NOMO-1 (cell line): ENCODE measurements at regions not wholly inside any gene's neighbourhood (a gene's known extent, or its start where the extent isn't known, plus 50 kb on each side); places are given as distances from the start of the nearest gene placed in this dataset.
"Not testable (repeated sequence)": the region's sequence is repeated elsewhere in the genome, so short reads cannot be mapped to it uniquely, and the experiment has no call there.

Source experiments
- DNase-seq, 2 experiments: peaks; one replicate each; lab custom pipeline; 2025; ENCODE audit not compliant: unreplicated experiment in 2 of 2; lab: John Stamatoyannopoulos, UW

- DNase-seq, result no peak
Observed at GRCh38 chrX:76509775-76510174, 82.3 kb downstream of the MAGEE1 start.

DNA sequence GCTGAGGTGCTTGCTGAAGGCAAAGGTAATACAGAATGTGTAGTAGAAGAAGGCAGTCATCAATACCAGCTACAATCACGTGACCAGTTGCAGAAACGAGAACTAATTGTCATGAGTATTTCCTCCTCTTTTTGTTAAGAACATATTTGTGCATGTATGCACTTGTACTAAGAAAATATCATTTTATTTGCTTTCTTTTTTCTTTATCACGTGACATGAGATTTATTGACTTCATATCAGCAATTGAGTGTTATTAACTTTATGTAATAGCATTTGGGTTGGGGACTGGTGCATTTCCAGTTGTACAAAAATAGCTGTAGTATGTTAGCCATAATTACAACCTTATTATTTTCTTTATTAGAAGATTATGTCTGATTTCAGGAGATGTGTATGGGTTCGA lies 90.0 kb downstream of the MAGEE1 start:
- DNase-seq, result no peak

DNA sequence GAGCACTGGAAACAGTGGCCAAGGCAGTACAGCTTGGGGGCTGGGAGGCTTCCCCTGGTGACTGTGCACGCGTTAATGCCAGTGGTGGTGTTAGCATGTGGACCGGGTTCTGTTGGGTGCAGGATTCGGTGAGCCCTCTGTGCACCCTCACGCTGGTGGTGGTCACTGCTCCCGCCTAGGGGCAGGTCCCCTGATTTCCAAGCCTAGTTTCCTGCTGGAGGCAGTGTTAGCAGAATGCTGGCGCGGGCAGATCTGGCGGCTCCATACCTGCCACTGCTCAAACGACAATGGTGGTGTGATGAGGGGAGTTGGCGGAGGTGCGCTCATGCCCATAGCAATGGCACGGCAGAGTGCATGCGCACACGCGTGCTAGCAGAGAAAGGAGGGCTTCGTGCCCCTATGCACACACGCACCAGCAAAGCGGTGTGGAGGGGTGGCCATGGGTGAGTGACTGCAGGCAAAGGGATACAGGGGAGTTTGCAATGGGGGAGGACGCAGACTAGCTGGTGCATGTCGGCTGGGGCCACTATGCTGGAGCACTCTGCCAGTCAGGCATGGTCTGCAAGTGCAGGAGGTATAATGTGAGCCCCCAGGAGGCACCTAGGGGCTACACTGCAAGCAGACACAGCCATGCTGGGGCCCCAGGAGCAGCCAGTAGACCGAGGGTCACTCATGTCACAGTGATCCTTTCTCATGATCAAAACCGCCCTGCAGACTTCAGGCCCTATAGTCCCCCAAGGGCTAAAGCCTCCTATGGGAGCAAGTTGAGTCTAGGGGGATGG lies 93.0 kb downstream of the MAGEE1 start:
- no peak for DNase-seq

DNA sequence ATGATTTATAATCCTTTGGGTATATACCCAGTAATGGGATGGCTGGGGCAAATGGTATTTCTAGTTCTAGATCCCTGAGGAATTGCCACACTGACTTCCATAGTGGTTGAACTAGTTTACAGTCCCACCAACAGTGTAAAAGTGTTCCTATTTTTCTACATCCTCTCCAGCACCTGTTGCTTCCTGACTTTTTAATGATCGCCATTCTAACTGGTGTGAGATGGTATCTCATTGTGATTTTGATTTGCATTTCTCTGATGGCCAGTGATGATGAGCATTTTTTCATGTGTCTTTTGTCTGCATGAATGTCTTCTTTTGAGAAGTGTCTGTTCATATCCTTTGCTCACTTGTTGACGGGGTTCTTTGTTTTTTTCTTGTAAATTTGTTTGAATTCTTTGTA lies 108.2 kb downstream of the MAGEE1 start:
- not testable (repeated sequence) for DNase-seq

- DNase-seq, result no peak
Observed at GRCh38 chrX:76538860-76539259, 111.3 kb downstream of the MAGEE1 start.

DNA sequence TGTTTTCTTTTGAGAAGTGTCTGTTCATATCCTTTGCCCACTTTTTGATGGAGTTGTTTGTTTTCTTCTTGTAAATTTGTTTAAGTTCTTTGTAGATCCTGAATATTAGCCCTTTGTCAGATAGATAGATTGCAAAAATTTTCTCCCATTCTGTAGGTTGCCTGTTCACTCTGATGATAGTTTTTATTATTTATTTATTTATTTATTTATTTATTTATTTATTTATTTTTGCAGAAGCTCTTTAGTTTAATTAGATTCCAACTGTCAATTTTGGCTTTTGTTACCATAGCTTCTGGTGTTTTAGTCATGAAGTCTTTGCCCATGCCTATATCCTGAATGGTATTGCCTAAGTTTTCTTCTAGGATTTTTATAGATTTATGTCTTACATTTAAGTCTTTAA lies 115.9 kb downstream of the MAGEE1 start:
- not testable (repeated sequence) for DNase-seq

DNA sequence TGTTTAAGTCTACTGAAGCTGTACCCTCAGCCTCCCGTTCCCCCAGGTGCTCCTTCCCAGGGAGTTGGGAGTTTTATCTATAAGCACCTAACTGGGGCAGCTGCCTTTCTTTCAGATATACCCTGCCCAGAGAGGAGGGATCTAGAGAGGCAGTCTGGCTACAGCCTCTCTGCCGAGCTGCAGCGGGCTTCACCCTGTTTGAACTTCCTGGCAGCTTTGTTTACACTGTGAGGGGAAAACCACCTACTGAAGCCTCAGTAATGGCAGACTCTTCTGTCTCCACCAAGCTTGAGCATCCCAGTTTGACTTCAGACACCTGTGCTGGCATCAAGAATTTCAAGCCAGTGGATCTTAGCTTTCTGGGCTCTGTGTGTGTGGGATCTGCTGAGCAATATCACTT lies 122.5 kb downstream of the MAGEE1 start:
- DNase-seq, result no peak

GRCh38 chrX:76555269-76555668 lies 127.8 kb downstream of the MAGEE1 start:
- no peak for DNase-seq

- DNase-seq, result peak in 1 of 2 experiments; percentile 6
Observed at GRCh38 chrX:76555816-76556215, 128.3 kb downstream of the MAGEE1 start.

GRCh38 chrX:76564842-76565241 lies 137.3 kb downstream of the MAGEE1 start:
- DNase-seq, result not testable (repeated sequence)

DNA sequence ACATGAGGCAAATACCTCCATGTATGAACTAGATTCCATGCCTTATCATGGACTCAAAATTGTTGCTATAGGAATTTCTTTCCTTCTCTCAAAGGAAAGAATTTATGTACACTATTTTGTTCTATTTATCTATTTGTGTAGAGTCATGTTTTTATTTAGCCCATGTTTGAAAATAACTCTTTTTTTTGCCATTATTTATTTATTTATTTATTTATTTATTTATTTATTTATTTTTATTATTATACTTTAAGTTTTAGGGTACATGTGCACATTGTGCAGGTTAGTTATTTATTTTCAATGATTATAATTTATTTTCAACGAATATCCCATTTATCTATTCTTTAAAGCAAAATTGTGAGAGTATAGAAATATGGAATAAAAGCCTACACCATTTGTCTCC lies 177.9 kb downstream of the MAGEE1 start:
- DNase-seq, result no peak

DNA sequence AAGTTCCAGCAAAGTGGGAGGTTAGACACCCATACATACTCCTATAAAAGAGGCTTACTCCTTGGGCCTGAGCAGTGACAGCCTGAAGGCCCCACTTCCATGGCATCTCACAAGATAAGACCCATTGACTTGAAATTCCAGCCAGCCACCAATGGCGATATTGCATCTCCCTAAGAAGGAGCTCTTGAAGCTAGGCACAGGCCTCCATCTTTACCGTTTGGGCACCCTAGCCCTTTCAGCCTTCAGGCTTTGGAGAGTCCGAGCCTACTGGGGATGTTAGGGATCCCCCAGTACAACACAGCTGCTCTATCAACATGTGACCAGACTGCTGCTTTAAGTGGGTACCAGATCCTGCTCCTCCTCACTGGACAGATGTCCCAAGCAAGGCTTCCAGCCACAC lies 189.5 kb downstream of the MAGEE1 start:
- no peak for DNase-seq

DNA sequence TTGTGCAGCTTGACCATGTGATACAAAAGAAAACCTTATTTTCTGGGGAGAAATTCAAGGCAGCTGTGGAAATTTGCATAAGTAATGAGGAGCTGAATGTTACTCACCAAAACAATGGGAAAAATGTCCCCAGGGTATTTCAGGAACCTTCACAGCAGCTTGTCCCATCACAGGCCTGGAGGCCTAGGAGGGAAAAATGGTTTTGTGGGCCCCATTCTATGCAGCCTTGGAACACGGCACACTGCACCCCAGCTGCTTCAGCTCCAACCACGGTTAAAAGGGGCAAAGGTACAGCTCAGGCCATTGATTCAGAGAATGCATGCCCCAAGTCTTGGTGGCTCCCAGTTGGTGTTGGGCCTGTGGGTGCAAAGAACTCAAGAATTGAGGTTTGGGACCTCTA lies 216.1 kb downstream of the MAGEE1 start:
- no peak for DNase-seq

DNA sequence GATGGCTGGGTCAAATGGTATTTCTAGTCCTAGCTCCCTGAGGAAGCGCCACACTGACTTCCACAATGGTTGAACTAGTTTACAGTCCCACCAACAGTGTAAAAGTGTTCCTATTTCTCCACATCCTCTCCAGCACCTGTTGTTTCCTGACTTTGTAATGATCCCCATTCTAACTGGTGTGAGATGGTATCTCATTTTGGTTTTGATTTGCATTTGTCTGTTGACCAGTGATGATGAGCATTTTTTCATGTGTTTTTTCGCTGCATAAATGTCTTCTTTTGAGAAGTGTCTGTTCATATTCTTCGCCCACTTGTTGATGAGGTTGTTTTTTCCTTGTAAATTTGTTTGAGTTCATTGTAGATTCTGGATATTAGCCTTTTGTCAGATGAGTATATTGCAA lies 223.9 kb downstream of the MAGEE1 start:
- not testable (repeated sequence) for DNase-seq

DNA sequence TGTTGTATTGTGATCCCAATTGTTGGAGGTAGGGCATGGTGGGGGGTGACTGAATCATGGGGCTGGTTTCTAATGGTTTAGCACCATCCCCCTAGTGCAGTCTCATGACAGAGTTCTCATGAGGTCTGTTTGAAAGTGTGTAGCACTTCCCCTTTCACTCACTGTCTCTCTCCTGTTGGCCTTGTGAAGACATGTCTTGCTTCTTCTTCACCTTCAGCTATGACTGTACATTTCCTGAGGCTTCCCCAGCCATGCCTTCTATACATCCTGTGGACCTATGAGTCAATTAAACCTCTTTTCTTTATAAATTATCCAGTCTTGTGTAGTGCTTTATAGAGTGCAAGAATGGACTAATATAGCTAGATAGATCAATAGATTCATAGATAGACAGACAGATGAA lies 230.0 kb downstream of the MAGEE1 start:
- DNase-seq, result no peak
